ENCODE measurements at regions not wholly inside any gene's neighbourhood (a gene's known extent, or its start where the extent isn't known, plus 50 kb on each side); places are given as distances from the start of the nearest gene placed in this dataset.

- Histone ChIP-seq H3K27me3 (ENCODE audit: insufficient read depth, low read length) (no peaks in the 10 kb centered on the region), H3K4me3 (ENCODE audit: low read length) (no peak overlapping the region), H3K9ac (ENCODE audit: low read depth, low read length) (no peak overlapping the region), H3K36me3 (ENCODE audit: insufficient read depth, low read length) (no peaks in the 10 kb centered on the region), H3K9me3 (ENCODE audit: insufficient read depth, low read depth, low read length) (no peaks in the 10 kb centered on the region), H3K4me1 (ENCODE audit: insufficient read depth, low read length) (no peaks in the 10 kb centered on the region), H3K27ac (ENCODE audit: low read depth, low read length) (no peak overlapping the region)
Observed at GRCh38 chr4:177687117-177687516, 244.9 kb upstream of the AGA start.

DNA sequence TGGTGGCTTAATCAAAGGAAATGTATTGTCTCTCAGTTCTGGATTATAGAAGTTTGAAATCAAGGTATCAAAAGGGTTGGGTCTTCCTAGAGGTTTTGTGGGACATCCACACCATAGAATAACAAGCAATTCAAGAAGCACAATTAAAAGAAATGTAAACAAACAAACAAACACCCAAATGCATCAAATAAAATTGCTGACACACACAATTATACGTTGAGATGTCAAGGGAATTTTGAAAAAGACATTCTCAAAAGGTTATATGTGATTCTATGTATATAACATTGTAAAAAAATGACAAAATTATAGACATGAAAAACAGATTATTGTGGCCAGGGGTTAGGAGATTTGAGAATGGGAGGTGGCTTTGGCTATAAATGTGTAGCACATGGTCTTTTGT, 250.7 kb upstream of the AGA start:
- no peak overlapping the region for H3K4me3 ChIP-seq (ENCODE audit: low read length)

DNA sequence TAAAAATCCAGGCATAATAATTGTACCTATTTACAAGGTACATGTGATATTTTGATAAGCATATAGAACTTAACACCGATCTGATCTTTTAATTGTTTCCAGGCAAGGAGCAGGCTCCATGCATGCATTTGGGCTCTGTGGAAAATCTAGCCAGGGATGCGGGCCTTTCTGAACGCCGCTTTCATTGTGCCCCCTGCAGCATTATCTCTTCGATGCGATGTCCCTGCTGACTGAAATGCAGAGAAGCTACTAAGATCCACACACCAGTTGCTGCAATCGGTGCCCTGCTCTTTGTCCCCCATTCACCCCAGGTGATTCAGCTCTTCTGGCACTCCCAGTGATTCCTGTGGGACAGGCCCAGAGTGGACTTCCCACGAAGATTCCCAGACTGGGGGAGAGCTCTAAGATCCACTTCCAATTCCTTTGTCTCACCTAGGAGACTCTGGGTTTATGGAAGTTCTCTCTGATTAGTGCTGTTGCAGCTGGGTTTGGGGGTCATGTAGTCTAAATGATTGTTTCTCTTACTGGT, 254.3 kb upstream of the AGA start:
- Histone ChIP-seq H3K9me3 (ENCODE audit: insufficient read depth, low read depth, low read length) (no peaks in the 10 kb centered on the region), H3K4me3 (ENCODE audit: low read length) (no peak overlapping the region), H3K36me3 (ENCODE audit: insufficient read depth, low read length) (no peaks in the 10 kb centered on the region), H3K27me3 (ENCODE audit: insufficient read depth, low read length) (no peaks in the 10 kb centered on the region), H3K9ac (ENCODE audit: low read depth, low read length) (no peak overlapping the region), H3K4me1 (ENCODE audit: insufficient read depth, low read length) (no peaks in the 10 kb centered on the region), H3K27ac (ENCODE audit: low read depth, low read length) (no peak overlapping the region)
- 52% methylated on average over 8 of the region's 8 CpGs for whole genome bisulfite sequencing

More for the DNA sequence above, 250.7 kb upstream of the AGA start:
- Histone ChIP-seq H3K9ac (ENCODE audit: low read depth, low read length) (no peak overlapping the region), H3K9me3 (ENCODE audit: insufficient read depth, low read depth, low read length) (no peaks in the 10 kb centered on the region), H3K27ac (ENCODE audit: low read depth, low read length) (no peak overlapping the region), H3K27me3 (ENCODE audit: insufficient read depth, low read length) (no peaks in the 10 kb centered on the region), H3K36me3 (ENCODE audit: insufficient read depth, low read length) (no peaks in the 10 kb centered on the region), H3K4me1 (ENCODE audit: insufficient read depth, low read length) (no peaks in the 10 kb centered on the region)
- no CpG with 5 or more reads among the region's 1 CpG for WGBS

DNA sequence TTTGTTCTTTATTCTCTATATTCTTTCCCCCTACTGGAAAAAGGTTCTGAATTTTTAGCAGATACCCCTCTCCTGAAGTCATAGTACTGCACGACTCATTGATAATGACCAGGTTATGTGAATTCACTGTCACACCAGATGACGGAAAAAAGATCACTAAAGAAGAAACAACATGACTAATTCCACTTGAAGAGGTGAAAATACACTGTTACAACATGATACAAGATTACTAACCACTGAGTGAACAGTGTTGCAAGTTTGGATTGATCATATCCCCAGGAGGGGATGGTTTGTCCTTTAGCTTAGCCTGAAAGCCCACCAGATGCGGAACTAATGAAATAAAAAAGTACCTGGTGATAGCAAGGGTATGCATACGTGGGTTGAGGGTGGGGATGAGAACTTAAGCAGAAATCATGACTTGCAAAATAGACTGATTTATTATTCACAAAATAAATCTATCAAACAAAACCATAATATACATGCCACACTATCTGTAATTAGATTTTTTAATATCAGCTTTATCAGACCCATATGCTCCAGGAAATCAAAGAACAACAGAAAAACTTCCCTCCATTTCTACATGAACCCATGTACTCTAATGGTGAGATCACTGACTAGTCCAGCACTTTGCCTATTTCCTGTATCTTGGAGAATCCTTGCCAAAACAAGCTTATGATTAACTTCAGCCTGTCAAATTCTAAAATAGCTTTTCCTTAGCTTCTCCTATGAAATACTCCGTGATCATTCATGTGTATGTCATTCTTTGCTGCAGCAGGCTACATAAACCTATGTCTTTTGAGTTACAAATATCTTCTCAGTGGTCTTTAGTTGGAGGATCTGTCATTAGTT, 257.4 kb upstream of the AGA start:
- no peak overlapping the region for H3K4me3 ChIP-seq (ENCODE audit: low read length)
- no peaks in the 10 kb centered on the region for H3K9me3 ChIP-seq (ENCODE audit: insufficient read depth, low read depth, low read length)
- no peaks in the 10 kb centered on the region for H3K27me3 ChIP-seq (ENCODE audit: insufficient read depth, low read length)
- no peak overlapping the region for H3K9ac ChIP-seq (ENCODE audit: low read depth, low read length)
- 86% methylated on average over 5 of the region's 5 CpGs for WGBS
- no peak overlapping the region for H3K27ac ChIP-seq (ENCODE audit: low read depth, low read length)
- no peaks in the 10 kb centered on the region for H3K4me1 ChIP-seq (ENCODE audit: insufficient read depth, low read length)
- no peaks in the 10 kb centered on the region for H3K36me3 ChIP-seq (ENCODE audit: insufficient read depth, low read length)

DNA sequence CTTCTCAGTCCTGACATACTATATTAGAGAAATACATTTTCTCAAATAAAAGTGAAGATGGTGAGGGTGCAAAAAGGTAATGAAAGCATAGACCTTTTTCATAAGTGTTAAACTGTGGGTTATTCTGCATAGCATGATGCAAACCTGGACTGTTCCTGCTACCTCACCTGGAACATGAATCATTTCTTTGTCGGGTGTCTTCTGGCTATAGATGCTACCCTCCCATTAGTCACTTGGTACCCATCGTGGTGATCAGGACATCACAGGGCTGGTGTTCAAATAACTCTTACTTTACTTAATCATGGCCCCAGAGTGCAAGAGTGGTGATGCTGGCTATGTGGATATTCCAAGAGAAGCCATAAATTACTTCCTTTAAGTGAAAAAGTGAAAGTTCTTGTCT, 264.7 kb upstream of the AGA start:
- H3K9me3 ChIP-seq (ENCODE audit: insufficient read depth, low read depth, low read length) = no peaks in the 10 kb centered on the region
- H3K4me3 ChIP-seq (ENCODE audit: low read length) = no peak overlapping the region
- 100% methylated on average over 2 of the region's 2 CpGs for WGBS
- H3K27me3 ChIP-seq (ENCODE audit: insufficient read depth, low read length) = no peaks in the 10 kb centered on the region
- no peak overlapping the region for H3K27ac ChIP-seq (ENCODE audit: low read depth, low read length)
- H3K36me3 ChIP-seq (ENCODE audit: insufficient read depth, low read length) = no peaks in the 10 kb centered on the region
- H3K9ac ChIP-seq (ENCODE audit: low read depth, low read length) = no peak overlapping the region
- no peaks in the 10 kb centered on the region; the same call in 1 of the 2 replicates for H3K4me1 ChIP-seq (ENCODE audit: insufficient read depth, low read length)

DNA sequence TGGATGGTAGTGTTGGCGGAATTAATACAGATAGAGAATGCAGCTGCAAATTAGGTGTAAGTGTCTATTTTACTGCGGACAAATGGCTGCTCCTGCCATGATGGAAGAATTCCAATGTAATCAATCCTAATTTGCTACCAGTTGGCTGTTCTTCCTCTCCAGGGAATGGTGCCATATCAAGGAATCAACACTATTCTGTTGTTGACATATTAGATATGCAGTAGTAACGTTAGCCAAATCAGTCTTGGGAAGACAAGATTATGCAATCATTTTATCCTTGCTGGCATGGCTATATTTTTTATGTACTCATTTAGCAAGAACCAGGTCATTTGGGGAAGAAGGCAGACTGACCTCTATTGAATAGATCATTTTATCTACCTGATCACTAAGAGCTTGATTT, 271.2 kb upstream of the AGA start:
- 84% methylated on average over 3 of the region's 3 CpGs for WGBS
- H3K36me3 ChIP-seq (ENCODE audit: insufficient read depth, low read length) = no peaks in the 10 kb centered on the region

GRCh38 chr4:177717407-177717806, 275.2 kb upstream of the AGA start:
- WGBS = no CpG with 5 or more reads among the region's 1 CpG
- no peak overlapping the region for H3K27ac ChIP-seq (ENCODE audit: low read depth, low read length)

More for the DNA sequence above, 271.2 kb upstream of the AGA start:
- no peak overlapping the region for H3K27ac ChIP-seq (ENCODE audit: low read depth, low read length)
- H3K27me3 ChIP-seq (ENCODE audit: insufficient read depth, low read length) = no peaks in the 10 kb centered on the region
- no peak overlapping the region for H3K9ac ChIP-seq (ENCODE audit: low read depth, low read length)
- no peaks in the 10 kb centered on the region for H3K9me3 ChIP-seq (ENCODE audit: insufficient read depth, low read depth, low read length)
- H3K4me3 ChIP-seq (ENCODE audit: low read length) = no peak overlapping the region
- no peaks in the 10 kb centered on the region; the same call in 1 of the 2 replicates for H3K4me1 ChIP-seq (ENCODE audit: insufficient read depth, low read length)

DNA sequence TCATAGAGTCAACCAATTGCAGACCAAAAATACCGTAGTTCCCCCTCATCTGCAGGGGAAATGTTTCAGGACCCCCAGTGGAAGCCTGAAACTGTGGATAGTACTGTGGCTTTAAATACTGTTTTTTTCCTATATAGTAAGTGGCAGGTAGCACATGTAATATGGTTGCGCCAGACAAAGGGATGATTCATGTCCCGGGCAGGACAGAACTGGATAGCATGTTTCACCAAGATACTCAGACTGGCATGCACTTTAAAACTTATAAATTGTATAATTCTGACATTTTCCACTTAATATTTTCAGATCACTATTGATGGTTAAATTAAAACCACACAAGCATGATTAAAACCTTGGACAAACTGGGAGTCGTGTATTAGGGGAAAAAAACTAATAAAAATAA, 276.3 kb upstream of the AGA start:
- no peaks in the 10 kb centered on the region for H3K36me3 ChIP-seq (ENCODE audit: insufficient read depth, low read length)
- 97% methylated on average over 3 of the region's 4 CpGs for WGBS
- H3K9me3 ChIP-seq (ENCODE audit: insufficient read depth, low read depth, low read length) = no peaks in the 10 kb centered on the region
- H3K4me1 ChIP-seq (ENCODE audit: insufficient read depth, low read length) = no peaks in the 10 kb centered on the region
- no peak overlapping the region for H3K9ac ChIP-seq (ENCODE audit: low read depth, low read length)
- no peak overlapping the region for H3K27ac ChIP-seq (ENCODE audit: low read depth, low read length)
- no peak overlapping the region for H3K4me3 ChIP-seq (ENCODE audit: low read length)
- H3K27me3 ChIP-seq (ENCODE audit: insufficient read depth, low read length) = no peaks in the 10 kb centered on the region

More at GRCh38 chr4:177717407-177717806, 275.2 kb upstream of the AGA start:
- H3K36me3 ChIP-seq (ENCODE audit: insufficient read depth, low read length) = no peaks in the 10 kb centered on the region
- no peak overlapping the region for H3K4me3 ChIP-seq (ENCODE audit: low read length)
- H3K4me1 ChIP-seq (ENCODE audit: insufficient read depth, low read length) = no peaks in the 10 kb centered on the region
- H3K9me3 ChIP-seq (ENCODE audit: insufficient read depth, low read depth, low read length) = no peaks in the 10 kb centered on the region
- H3K27me3 ChIP-seq (ENCODE audit: insufficient read depth, low read length) = no peaks in the 10 kb centered on the region
- no peak overlapping the region for H3K9ac ChIP-seq (ENCODE audit: low read depth, low read length)

GRCh38 chr4:177726111-177726510, 283.9 kb upstream of the AGA start:
- Histone ChIP-seq H3K4me1 (ENCODE audit: insufficient read depth, low read length) (no peaks in the 10 kb centered on the region), H3K36me3 (ENCODE audit: insufficient read depth, low read length) (no peaks in the 10 kb centered on the region), H3K27ac (ENCODE audit: low read depth, low read length) (no peak overlapping the region), H3K4me3 (ENCODE audit: low read length) (no peak overlapping the region), H3K9me3 (ENCODE audit: insufficient read depth, low read depth, low read length) (no peaks in the 10 kb centered on the region), H3K9ac (ENCODE audit: low read depth, low read length) (no peak overlapping the region), H3K27me3 (ENCODE audit: insufficient read depth, low read length) (no peaks in the 10 kb centered on the region)
- 48% methylated on average over 3 of the region's 3 CpGs for WGBS

DNA sequence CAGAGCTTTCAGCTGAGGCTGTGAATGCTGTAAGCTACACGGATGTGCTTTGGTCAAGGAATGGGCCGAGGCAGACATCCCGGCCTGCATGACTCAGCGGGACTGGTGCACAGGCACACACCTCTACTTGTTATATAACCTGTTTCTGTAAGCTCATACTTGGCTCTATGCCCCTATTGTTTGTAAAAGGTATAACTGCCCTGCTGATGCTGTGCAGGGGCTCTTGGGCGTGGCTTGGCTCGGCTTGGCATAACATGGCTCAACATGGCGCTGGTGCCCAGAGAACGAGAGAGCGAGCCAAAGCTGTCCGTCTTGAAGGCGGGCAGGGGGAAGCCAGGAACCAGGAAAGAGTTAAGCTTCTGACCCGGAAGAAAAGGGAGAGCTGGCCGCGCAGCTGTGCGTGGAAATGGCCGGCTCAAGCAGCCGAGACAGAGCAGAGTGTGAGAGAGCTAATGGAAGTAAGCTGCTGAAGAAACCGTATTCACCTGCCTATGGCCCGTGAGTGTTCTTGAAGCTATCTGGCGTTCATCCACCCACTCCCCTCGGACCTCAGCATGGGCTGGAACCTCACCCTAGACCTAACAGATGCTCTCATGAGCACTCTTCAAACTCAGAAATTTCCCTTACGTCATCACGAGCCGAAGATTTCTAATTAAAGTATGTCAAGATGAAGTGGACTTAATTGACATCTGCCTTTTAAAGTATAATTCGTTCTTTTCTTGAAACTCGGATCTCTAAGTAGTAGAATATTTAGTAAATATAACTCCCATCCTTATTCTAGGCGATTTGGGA, 286.3 kb upstream of the AGA start:
- Histone ChIP-seq H3K27ac (ENCODE audit: low read depth, low read length) (no peak overlapping the region), H3K9ac (ENCODE audit: low read depth, low read length) (no peak overlapping the region), H3K36me3 (ENCODE audit: insufficient read depth, low read length) (no peaks in the 10 kb centered on the region), H3K4me1 (ENCODE audit: insufficient read depth, low read length) (no peaks in the 10 kb centered on the region), H3K9me3 (ENCODE audit: insufficient read depth, low read depth, low read length) (no peaks in the 10 kb centered on the region), H3K27me3 (ENCODE audit: insufficient read depth, low read length) (no peaks in the 10 kb centered on the region), H3K4me3 (ENCODE audit: low read length) (no peak overlapping the region)
- WGBS = 77% methylated on average over 22 of the region's 27 CpGs

GRCh38 chr4:177729681-177730080, 287.4 kb upstream of the AGA start:
- no peaks in the 10 kb centered on the region for H3K27me3 ChIP-seq (ENCODE audit: insufficient read depth, low read length)
- H3K27ac ChIP-seq (ENCODE audit: low read depth, low read length) = no peak overlapping the region
- H3K4me1 ChIP-seq (ENCODE audit: insufficient read depth, low read length) = no peaks in the 10 kb centered on the region
- H3K9me3 ChIP-seq (ENCODE audit: insufficient read depth, low read depth, low read length) = no peaks in the 10 kb centered on the region
- H3K36me3 ChIP-seq (ENCODE audit: insufficient read depth, low read length) = no peaks in the 10 kb centered on the region
- no peak overlapping the region for H3K9ac ChIP-seq (ENCODE audit: low read depth, low read length)
- 100% methylated on average over 1 of the region's 3 CpGs for WGBS
- no peak overlapping the region for H3K4me3 ChIP-seq (ENCODE audit: low read length)

Measured in HUES64 (cell line).